ENCODE measurements at regions not wholly inside any gene's neighbourhood (a gene's known extent, or its start where the extent isn't known, plus 50 kb on each side); places are given as distances from the start of the nearest gene placed in this dataset.

DNA sequence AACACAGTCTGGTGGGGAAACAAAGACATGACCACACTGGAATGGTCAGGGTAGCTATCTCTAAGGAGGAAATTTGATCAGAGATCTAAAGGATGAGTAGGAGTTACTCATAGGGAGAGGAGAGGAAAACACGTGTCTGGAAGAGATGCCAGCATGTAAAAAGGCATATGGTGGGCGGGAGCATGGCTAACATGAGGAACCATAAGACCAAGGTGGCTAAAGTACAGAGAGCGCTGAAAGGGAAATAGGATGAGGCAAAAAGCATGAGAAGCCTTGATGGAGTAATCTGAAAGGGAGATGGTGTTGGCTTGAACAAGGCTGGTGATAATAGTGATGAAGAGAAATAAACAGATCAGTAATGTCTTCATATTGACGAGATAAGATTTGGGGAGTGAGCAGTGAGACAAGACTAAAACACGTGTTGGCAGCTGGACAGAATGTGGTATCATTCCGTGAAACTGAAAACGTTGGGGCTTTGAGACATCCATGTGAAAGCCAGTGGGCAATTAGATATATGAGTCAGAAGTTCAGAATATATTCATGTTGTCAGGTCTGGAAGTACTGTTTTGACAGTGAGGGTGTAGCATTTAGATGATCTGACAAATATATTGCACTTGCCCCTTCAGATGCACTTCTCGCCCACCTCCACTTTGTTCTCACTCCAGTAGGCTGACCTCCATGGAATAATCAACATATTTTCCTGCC lies 209.1 kb upstream of the KCNN2 start:
- TF ChIP-seq SMAD3 (CRISPR knock-in tag; conservative IDR thresholded peaks at IDR 0.05) (no peak), EP300 (IDR thresholded peaks at IDR 0.05; ENCODE audit: low read length) (no peak), EZH2 (IDR thresholded peaks at IDR 0.05; ENCODE audit: borderline replicate concordance, low read depth, low read length) (no peak), SMC3 (conservative IDR thresholded peaks at IDR 0.05; ENCODE audit: insufficient read depth, low read depth, low read length) (no peak), POLR2A (conservative IDR thresholded peaks at IDR 0.05) (no peak), EGR1 (conservative IDR thresholded peaks at IDR 0.05) (no peak), SIN3B (IDR thresholded peaks at IDR 0.05; ENCODE audit: low read depth) (no peak), FOXM1 (IDR thresholded peaks at IDR 0.05; ENCODE audit: low read depth) (no peak), FOXM1 (CRISPR knock-in tag; IDR thresholded peaks at IDR 0.05; ENCODE audit: low read depth) (no peak), ZNF253 (CRISPR knock-in tag; conservative IDR thresholded peaks at IDR 0.05) (no peak)
- TF ChIP-seq, protein P1, sequence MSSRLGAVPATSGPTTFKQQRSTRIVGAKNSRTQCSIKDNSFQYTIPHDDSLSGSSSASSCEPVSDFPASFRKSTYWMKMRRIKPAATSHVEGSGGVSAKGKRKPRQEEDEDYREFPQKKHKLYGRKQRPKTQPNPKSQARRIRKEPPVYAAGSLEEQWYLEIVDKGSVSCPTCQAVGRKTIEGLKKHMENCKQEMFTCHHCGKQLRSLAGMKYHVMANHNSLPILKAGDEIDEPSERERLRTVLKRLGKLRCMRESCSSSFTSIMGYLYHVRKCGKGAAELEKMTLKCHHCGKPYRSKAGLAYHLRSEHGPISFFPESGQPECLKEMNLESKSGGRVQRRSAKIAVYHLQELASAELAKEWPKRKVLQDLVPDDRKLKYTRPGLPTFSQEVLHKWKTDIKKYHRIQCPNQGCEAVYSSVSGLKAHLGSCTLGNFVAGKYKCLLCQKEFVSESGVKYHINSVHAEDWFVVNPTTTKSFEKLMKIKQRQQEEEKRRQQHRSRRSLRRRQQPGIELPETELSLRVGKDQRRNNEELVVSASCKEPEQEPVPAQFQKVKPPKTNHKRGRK (tag; IDR thresholded peaks at IDR 0.05) = no peak
- TF ChIP-seq, protein P2, sequence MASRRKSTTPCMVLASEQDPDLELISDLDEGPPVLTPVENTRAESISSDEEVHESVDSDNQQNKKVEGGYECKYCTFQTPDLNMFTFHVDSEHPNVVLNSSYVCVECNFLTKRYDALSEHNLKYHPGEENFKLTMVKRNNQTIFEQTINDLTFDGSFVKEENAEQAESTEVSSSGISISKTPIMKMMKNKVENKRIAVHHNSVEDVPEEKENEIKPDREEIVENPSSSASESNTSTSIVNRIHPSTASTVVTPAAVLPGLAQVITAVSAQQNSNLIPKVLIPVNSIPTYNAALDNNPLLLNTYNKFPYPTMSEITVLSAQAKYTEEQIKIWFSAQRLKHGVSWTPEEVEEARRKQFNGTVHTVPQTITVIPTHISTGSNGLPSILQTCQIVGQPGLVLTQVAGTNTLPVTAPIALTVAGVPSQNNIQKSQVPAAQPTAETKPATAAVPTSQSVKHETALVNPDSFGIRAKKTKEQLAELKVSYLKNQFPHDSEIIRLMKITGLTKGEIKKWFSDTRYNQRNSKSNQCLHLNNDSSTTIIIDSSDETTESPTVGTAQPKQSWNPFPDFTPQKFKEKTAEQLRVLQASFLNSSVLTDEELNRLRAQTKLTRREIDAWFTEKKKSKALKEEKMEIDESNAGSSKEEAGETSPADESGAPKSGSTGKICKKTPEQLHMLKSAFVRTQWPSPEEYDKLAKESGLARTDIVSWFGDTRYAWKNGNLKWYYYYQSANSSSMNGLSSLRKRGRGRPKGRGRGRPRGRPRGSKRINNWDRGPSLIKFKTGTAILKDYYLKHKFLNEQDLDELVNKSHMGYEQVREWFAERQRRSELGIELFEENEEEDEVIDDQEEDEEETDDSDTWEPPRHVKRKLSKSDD (conservative IDR thresholded peaks at IDR 0.05; ENCODE audit: low read length) = no peak
- TF ChIP-seq, protein P3, sequence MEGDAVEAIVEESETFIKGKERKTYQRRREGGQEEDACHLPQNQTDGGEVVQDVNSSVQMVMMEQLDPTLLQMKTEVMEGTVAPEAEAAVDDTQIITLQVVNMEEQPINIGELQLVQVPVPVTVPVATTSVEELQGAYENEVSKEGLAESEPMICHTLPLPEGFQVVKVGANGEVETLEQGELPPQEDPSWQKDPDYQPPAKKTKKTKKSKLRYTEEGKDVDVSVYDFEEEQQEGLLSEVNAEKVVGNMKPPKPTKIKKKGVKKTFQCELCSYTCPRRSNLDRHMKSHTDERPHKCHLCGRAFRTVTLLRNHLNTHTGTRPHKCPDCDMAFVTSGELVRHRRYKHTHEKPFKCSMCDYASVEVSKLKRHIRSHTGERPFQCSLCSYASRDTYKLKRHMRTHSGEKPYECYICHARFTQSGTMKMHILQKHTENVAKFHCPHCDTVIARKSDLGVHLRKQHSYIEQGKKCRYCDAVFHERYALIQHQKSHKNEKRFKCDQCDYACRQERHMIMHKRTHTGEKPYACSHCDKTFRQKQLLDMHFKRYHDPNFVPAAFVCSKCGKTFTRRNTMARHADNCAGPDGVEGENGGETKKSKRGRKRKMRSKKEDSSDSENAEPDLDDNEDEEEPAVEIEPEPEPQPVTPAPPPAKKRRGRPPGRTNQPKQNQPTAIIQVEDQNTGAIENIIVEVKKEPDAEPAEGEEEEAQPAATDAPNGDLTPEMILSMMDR (IDR thresholded peaks at IDR 0.05 in 2 of 3, conservative IDR thresholded peaks at IDR 0.05 in 1 of 3; ENCODE audit: insufficient read depth in 2 of 3, low read depth in 1 of 3, low read length in 3 of 3) = no peak
